Ammon's horn (tissue), 1 donor: ENCODE measurements at regions not wholly inside any gene's neighbourhood (a gene's known extent, or its start where the extent isn't known, plus 50 kb on each side); places are given as distances from the start of the nearest gene placed in this dataset.
"Not testable (repeated sequence)": the region's sequence is repeated elsewhere in the genome, so short reads cannot be mapped to it uniquely, and the experiment has no call there.

ENCODE experiments used
- DNase-seq: peaks from one replicate; pipeline ENCODE4 v3.0.0-alpha.2; 2016; ENCODE audit warnings: low spot score

GRCh38 chrX:140633105-140633504 lies 76.5 kb upstream of the LINC00632 start:
- DNase-seq = not testable (repeated sequence)

- DNase-seq = no peak
These were observed 101.4 kb upstream of the LINC00632 start for GRCh38 chrX:140608111-140608510.

GRCh38 chrX:140602140-140602539 lies 97.3 kb upstream of the SOX3 start:
- DNase-seq = no peak

GRCh38 chrX:140599851-140600250 lies 95.0 kb upstream of the SOX3 start:
- no peak for DNase-seq

GRCh38 chrX:140589657-140590056 lies 84.8 kb upstream of the SOX3 start:
- no peak for DNase-seq

GRCh38 chrX:140586951-140587350 lies 82.1 kb upstream of the SOX3 start:
- DNase-seq = peak; percentile 4

- DNase-seq = no peak
These were observed 75.6 kb upstream of the SOX3 start for GRCh38 chrX:140580478-140580877.

GRCh38 chrX:140572724-140573123 lies 67.9 kb upstream of the SOX3 start:
- peak; percentile 46 for DNase-seq

- no peak for DNase-seq
These were observed 59.0 kb upstream of the SOX3 start for GRCh38 chrX:140563893-140564292.
